ENCODE measurements at regions not wholly inside any gene's neighbourhood (a gene's known extent, or its start where the extent isn't known, plus 50 kb on each side); places are given as distances from the start of the nearest gene placed in this dataset.

- Histone ChIP-seq H3K27me3 (ENCODE audit: insufficient read depth, low read length) (no peaks in the 10 kb centered on the region), H3K27ac (ENCODE audit: low read depth, low read length) (no peak overlapping the region), H3K9me3 (ENCODE audit: control insufficient read depth in 1 of 2, insufficient read depth in 1 of 2, low read depth in 1 of 2, low read length in 2 of 2) (no peaks in the 10 kb centered on the region), H3K4me2 (ENCODE audit: low read length) (no peak overlapping the region), H3K4me3 (replicated peaks in 1 of 2; ENCODE audit: low read depth in 1 of 2, low read length in 2 of 2) (no peak overlapping the region), H4K20me1 (ENCODE audit: insufficient read depth) (no peaks in the 10 kb centered on the region), H3K9ac (ENCODE audit: low read length) (no peak overlapping the region), H2AFZ (ENCODE audit: low read depth, low read length, poor library complexity, severe bottlenecking) (no peak overlapping the region), H3K4me1 (ENCODE audit: control insufficient read depth in 1 of 2, insufficient read depth in 2 of 2, low read length in 2 of 2) (no peaks in the 10 kb centered on the region), H3K79me2 (ENCODE audit: insufficient read depth, low read length) (no peaks in the 10 kb centered on the region), H3K36me3 (ENCODE audit: control insufficient read depth in 1 of 2, insufficient read depth in 2 of 2, low read length in 2 of 2) (no peaks in the 10 kb centered on the region), H3K9me2 (ENCODE audit: insufficient read depth) (no peaks in the 10 kb centered on the region)
- CTCF ChIA-PET, result no interaction called here
- intact Hi-C loops (cut with micrococcal nuclease), result no loop called here
- RAD21 ChIA-PET (ENCODE audit: low non-redundant PET in 1 of 2, low total read pairs in 2 of 2, uncharacterized antibody in 2 of 2, unreplicated experiment in 2 of 2), result no interaction called here
- POLR2A ChIA-PET, result no interaction called here
- TF ChIP-seq RAD21 (IDR thresholded peaks at IDR 0.05; ENCODE audit: low read depth) (no peak), CEBPB (IDR thresholded peaks at IDR 0.05; ENCODE audit: low read depth) (no peak), SIN3A (IDR thresholded peaks at IDR 0.05; ENCODE audit: low read depth) (no peak), CBX3 (IDR thresholded peaks at IDR 0.05; ENCODE audit: low read depth) (no peak), POLR2AphosphoS5 (IDR thresholded peaks at IDR 0.05; ENCODE audit: low read depth, low read length) (no peak), POLR2A (IDR thresholded peaks at IDR 0.05; ENCODE audit: borderline replicate concordance, extremely low read depth, insufficient read depth, insufficient read length) (no peak), SRF (IDR thresholded peaks at IDR 0.05; ENCODE audit: low read depth) (no peak), TCF7L2 (IDR thresholded peaks at IDR 0.05; ENCODE audit: borderline replicate concordance, extremely low read depth, insufficient read depth, insufficient read length) (no peak), SP1 (IDR thresholded peaks at IDR 0.05; ENCODE audit: low read depth) (no peak), ELF1 (IDR thresholded peaks at IDR 0.05; ENCODE audit: borderline replicate concordance, low read depth) (no peak), FOSL1 (IDR thresholded peaks at IDR 0.05; ENCODE audit: low read depth) (no peak), REST (IDR thresholded peaks at IDR 0.05; ENCODE audit: low read depth) (no peak)
- TF ChIP-seq, protein P1, sequence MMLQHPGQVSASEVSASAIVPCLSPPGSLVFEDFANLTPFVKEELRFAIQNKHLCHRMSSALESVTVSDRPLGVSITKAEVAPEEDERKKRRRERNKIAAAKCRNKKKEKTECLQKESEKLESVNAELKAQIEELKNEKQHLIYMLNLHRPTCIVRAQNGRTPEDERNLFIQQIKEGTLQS (IDR thresholded peaks at IDR 0.05), result no peak
- TF ChIP-seq, protein P2, sequence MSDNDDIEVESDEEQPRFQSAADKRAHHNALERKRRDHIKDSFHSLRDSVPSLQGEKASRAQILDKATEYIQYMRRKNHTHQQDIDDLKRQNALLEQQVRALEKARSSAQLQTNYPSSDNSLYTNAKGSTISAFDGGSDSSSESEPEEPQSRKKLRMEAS (IDR thresholded peaks at IDR 0.05), result no peak
- BruUV-seq (replicated peaks), result no TSS peak
- no peak for DNase-seq (ENCODE audit: low read depth, low spot score)
- ATAC-seq, result no peak
Measured at GRCh38 chr6:163970846-163971564, 556.5 kb downstream of the QKI start.
